ENCODE measurements at regions not wholly inside any gene's neighbourhood (a gene's known extent, or its start where the extent isn't known, plus 50 kb on each side); places are given as distances from the start of the nearest gene placed in this dataset.

- no peaks in the 10 kb centered on the region for H3K9me3 ChIP-seq
- H3K27me3 Mint-ChIP-seq, result peaks cover 5 to 7% of the 10 kb centered on the region in 2 donors
- no peaks in the 10 kb centered on the region for H3K4me1 ChIP-seq (ENCODE audit: control insufficient read depth in 1 of 2, extremely low read depth in 1 of 2, insufficient read depth in 2 of 2, low read length in 2 of 2)
- no peak overlapping the region for H3K27ac Mint-ChIP-seq
- no peak for ATAC-seq (replicated peaks in 1 of 4)
- ChIA-PET CTCF (no interaction called here), POLR2A (no interaction called here)
- no peaks in the 10 kb centered on the region for H3K27me3 ChIP-seq (replicated peaks in 1 of 2; ENCODE audit: control insufficient read depth in 2 of 2, extremely low read depth in 1 of 2, insufficient read depth in 2 of 2, low read length in 1 of 2)
- H3K27ac ChIP-seq (ENCODE audit: low read length), result no peak overlapping the region
- H3K4me1 Mint-ChIP-seq, result no peaks in the 10 kb centered on the region
- peaks cover 0 to 8% (median 3%) of the 10 kb centered on the region in 3 donors for H3K9me3 Mint-ChIP-seq
- no peak for DNase-seq
- 88% methylated on average over 9 of the region's 15 CpGs for WGBS (ENCODE audit: insufficient coverage)
- H3K4me3 Mint-ChIP-seq, result no peak overlapping the region
- no peak overlapping the region for H3K4me3 ChIP-seq (ENCODE audit: control insufficient read depth in 1 of 2, extremely low read depth in 1 of 2, low read length in 1 of 2)
- no peaks in the 10 kb centered on the region for H3K36me3 Mint-ChIP-seq
- no peaks in the 10 kb centered on the region for H3K36me3 ChIP-seq (ENCODE audit: control insufficient read depth in 2 of 2, extremely low read depth in 1 of 2, insufficient read depth in 1 of 2, low read length in 1 of 2)
These were observed 53.8 kb upstream of the ASB18 start for GRCh38 chr2:236317938-236318396.

- Histone ChIP-seq H3K27ac (ENCODE audit: low read length) (no peak overlapping the region), H3K4me1 (ENCODE audit: control insufficient read depth in 1 of 2, extremely low read depth in 1 of 2, insufficient read depth in 2 of 2, low read length in 2 of 2) (no peaks in the 10 kb centered on the region), H3K4me3 (ENCODE audit: control insufficient read depth in 1 of 2, extremely low read depth in 1 of 2, low read length in 1 of 2) (no peak overlapping the region), H3K36me3 (ENCODE audit: control insufficient read depth in 2 of 2, extremely low read depth in 1 of 2, insufficient read depth in 1 of 2, low read length in 1 of 2) (no peaks in the 10 kb centered on the region), H3K27me3 (replicated peaks in 1 of 2; ENCODE audit: control insufficient read depth in 2 of 2, extremely low read depth in 1 of 2, insufficient read depth in 2 of 2, low read length in 1 of 2) (no peaks in the 10 kb centered on the region), H3K9me3 (no peaks in the 10 kb centered on the region)
- DNase-seq (no peak), ATAC-seq (replicated peaks in 1 of 4) (no peak)
- no peak overlapping the region for H3K27ac Mint-ChIP-seq
- peaks cover 5 to 7% of the 10 kb centered on the region in 2 donors for H3K27me3 Mint-ChIP-seq
- 90% methylated on average over 4 of the region's 5 CpGs for WGBS (ENCODE audit: insufficient coverage)
- no peaks in the 10 kb centered on the region for H3K4me1 Mint-ChIP-seq
- POLR2A ChIA-PET, result no interaction called here
- no peak overlapping the region for H3K4me3 Mint-ChIP-seq
- no peaks in the 10 kb centered on the region for H3K36me3 Mint-ChIP-seq
- CTCF ChIA-PET, result no interaction called here
- peaks cover 0 to 8% (median 1%) of the 10 kb centered on the region in 3 donors for H3K9me3 Mint-ChIP-seq
These were observed 54.2 kb upstream of the ASB18 start for GRCh38 chr2:236318401-236318800.

GRCh38 chr2:236319036-236319435, 54.8 kb upstream of the ASB18 start:
- ATAC-seq (replicated peaks in 1 of 4), result no peak
- H3K27me3 Mint-ChIP-seq, result peaks cover 2% of the 10 kb centered on the region in 2 donors
- no peak overlapping the region for H3K27ac Mint-ChIP-seq
- H3K4me3 ChIP-seq (ENCODE audit: control insufficient read depth in 1 of 2, extremely low read depth in 1 of 2, low read length in 1 of 2), result no peak overlapping the region
- no peaks in the 10 kb centered on the region for H3K4me1 Mint-ChIP-seq
- H3K4me1 ChIP-seq (ENCODE audit: control insufficient read depth in 1 of 2, extremely low read depth in 1 of 2, insufficient read depth in 2 of 2, low read length in 2 of 2), result no peaks in the 10 kb centered on the region
- no peaks in the 10 kb centered on the region for H3K36me3 Mint-ChIP-seq
- no peak overlapping the region for H3K4me3 Mint-ChIP-seq
- H3K27ac ChIP-seq (ENCODE audit: low read length), result no peak overlapping the region
- peaks cover 0 to 2% (median 0%) of the 10 kb centered on the region in 3 donors for H3K9me3 Mint-ChIP-seq
- no peaks in the 10 kb centered on the region for H3K9me3 ChIP-seq
- H3K36me3 ChIP-seq (ENCODE audit: control insufficient read depth in 2 of 2, extremely low read depth in 1 of 2, insufficient read depth in 1 of 2, low read length in 1 of 2), result no peaks in the 10 kb centered on the region
- 84% methylated on average over 9 of the region's 9 CpGs for WGBS (ENCODE audit: insufficient coverage)
- H3K27me3 ChIP-seq (replicated peaks in 1 of 2; ENCODE audit: control insufficient read depth in 2 of 2, extremely low read depth in 1 of 2, insufficient read depth in 2 of 2, low read length in 1 of 2), result no peaks in the 10 kb centered on the region
- DNase-seq, result no peak
- ChIA-PET CTCF (no interaction called here), POLR2A (interaction anchor here in 1 of 2 donors (0.6 kb wide), 1 partner anchor 26 kb away, joined by 5 read pairs; no protein-coding TSS in a partner anchor)

- WGBS (ENCODE audit: insufficient coverage), result 86% methylated on average over 1 of the region's 5 CpGs
These were observed 57.2 kb upstream of the ASB18 start for GRCh38 chr2:236321415-236321814.

GRCh38 chr2:236333417-236334121, 69.4 kb upstream of the ASB18 start:
- no peak overlapping the region for H3K27ac Mint-ChIP-seq

More at GRCh38 chr2:236321415-236321814, 57.2 kb upstream of the ASB18 start:
- no peak overlapping the region for H3K27ac ChIP-seq (ENCODE audit: low read length)
- no peaks in the 10 kb centered on the region for H3K4me1 Mint-ChIP-seq
- H3K27me3 ChIP-seq (replicated peaks in 1 of 2; ENCODE audit: control insufficient read depth in 2 of 2, extremely low read depth in 1 of 2, insufficient read depth in 2 of 2, low read length in 1 of 2), result no peaks in the 10 kb centered on the region
- no peak overlapping the region for H3K4me3 Mint-ChIP-seq
- no peaks in the 10 kb centered on the region for H3K36me3 ChIP-seq (ENCODE audit: control insufficient read depth in 2 of 2, extremely low read depth in 1 of 2, insufficient read depth in 1 of 2, low read length in 1 of 2)
- no peaks in the 10 kb centered on the region for H3K27me3 Mint-ChIP-seq
- no peaks in the 10 kb centered on the region for H3K9me3 Mint-ChIP-seq
- DNase-seq, result no peak
- no peaks in the 10 kb centered on the region for H3K9me3 ChIP-seq
- H3K36me3 Mint-ChIP-seq, result no peaks in the 10 kb centered on the region
- ATAC-seq (replicated peaks in 1 of 4), result no peak
- CTCF ChIA-PET, result no interaction called here
- no peak overlapping the region for H3K4me3 ChIP-seq (ENCODE audit: control insufficient read depth in 1 of 2, extremely low read depth in 1 of 2, low read length in 1 of 2)
- POLR2A ChIA-PET, result no interaction called here
- no peak overlapping the region for H3K27ac Mint-ChIP-seq
- H3K4me1 ChIP-seq (ENCODE audit: control insufficient read depth in 1 of 2, extremely low read depth in 1 of 2, insufficient read depth in 2 of 2, low read length in 2 of 2), result no peaks in the 10 kb centered on the region

GRCh38 chr2:236334122-236334876, 70.1 kb upstream of the ASB18 start:
- Histone ChIP-seq H3K4me1 (ENCODE audit: control insufficient read depth in 1 of 2, extremely low read depth in 1 of 2, insufficient read depth in 2 of 2, low read length in 2 of 2) (no peaks in the 10 kb centered on the region), H3K27me3 (replicated peaks in 1 of 2; ENCODE audit: control insufficient read depth in 2 of 2, extremely low read depth in 1 of 2, insufficient read depth in 2 of 2, low read length in 1 of 2) (peaks cover 0 to 19% of the 10 kb centered on the region in 2 experiments), H3K27ac (ENCODE audit: low read length) (no peak overlapping the region), H3K36me3 (ENCODE audit: control insufficient read depth in 2 of 2, extremely low read depth in 1 of 2, insufficient read depth in 1 of 2, low read length in 1 of 2) (no peaks in the 10 kb centered on the region), H3K4me3 (ENCODE audit: control insufficient read depth in 1 of 2, extremely low read depth in 1 of 2, low read length in 1 of 2) (no peak overlapping the region), H3K9me3 (no peaks in the 10 kb centered on the region)
- Mint-ChIP-seq H3K9me3 (no peaks in the 10 kb centered on the region), H3K27ac (no peak overlapping the region), H3K4me1 (peaks cover 0 to 4% (median 1%) of the 10 kb centered on the region in 3 donors), H3K36me3 (no peaks in the 10 kb centered on the region), H3K27me3 (peaks cover 7 to 12% of the 10 kb centered on the region in 2 donors), H3K4me3 (no peak overlapping the region)
- 65% methylated on average over 4 of the region's 10 CpGs for WGBS (ENCODE audit: insufficient coverage)
- ATAC-seq (replicated peaks in 1 of 4), result no peak
- ChIA-PET CTCF (interaction anchor here in 1 of 2 donors (1.1 kb wide), 1 partner anchor 9 kb away, joined by 3 read pairs; no protein-coding TSS in a partner anchor), POLR2A (no interaction called here)
- no peak for DNase-seq

More at GRCh38 chr2:236333417-236334121, 69.4 kb upstream of the ASB18 start:
- Histone ChIP-seq H3K36me3 (ENCODE audit: control insufficient read depth in 2 of 2, extremely low read depth in 1 of 2, insufficient read depth in 1 of 2, low read length in 1 of 2) (no peaks in the 10 kb centered on the region), H3K4me3 (ENCODE audit: control insufficient read depth in 1 of 2, extremely low read depth in 1 of 2, low read length in 1 of 2) (no peak overlapping the region), H3K27ac (ENCODE audit: low read length) (no peak overlapping the region), H3K4me1 (ENCODE audit: control insufficient read depth in 1 of 2, extremely low read depth in 1 of 2, insufficient read depth in 2 of 2, low read length in 2 of 2) (no peaks in the 10 kb centered on the region), H3K27me3 (replicated peaks in 1 of 2; ENCODE audit: control insufficient read depth in 2 of 2, extremely low read depth in 1 of 2, insufficient read depth in 2 of 2, low read length in 1 of 2) (peaks cover 0 to 22% of the 10 kb centered on the region in 2 experiments), H3K9me3 (no peaks in the 10 kb centered on the region)
- 71% methylated on average over 5 of the region's 14 CpGs for WGBS (ENCODE audit: insufficient coverage)
- DNase-seq (no peak), ATAC-seq (replicated peaks in 1 of 4) (no peak)
- CTCF ChIA-PET, result no interaction called here
- H3K4me1 Mint-ChIP-seq, result no peaks in the 10 kb centered on the region
- no peaks in the 10 kb centered on the region for H3K36me3 Mint-ChIP-seq
- H3K4me3 Mint-ChIP-seq, result no peak overlapping the region
- POLR2A ChIA-PET, result no interaction called here
- H3K27me3 Mint-ChIP-seq, result peaks cover 8 to 19% of the 10 kb centered on the region in 2 donors
- no peaks in the 10 kb centered on the region for H3K9me3 Mint-ChIP-seq

Data from T-cell (primary cell).